ENCODE measurements at regions not wholly inside any gene's neighbourhood (a gene's known extent, or its start where the extent isn't known, plus 50 kb on each side); places are given as distances from the start of the nearest gene placed in this dataset.
"Not testable (repeated sequence)": the region's sequence is repeated elsewhere in the genome, so short reads cannot be mapped to it uniquely, and the experiment has no call there.

DNA sequence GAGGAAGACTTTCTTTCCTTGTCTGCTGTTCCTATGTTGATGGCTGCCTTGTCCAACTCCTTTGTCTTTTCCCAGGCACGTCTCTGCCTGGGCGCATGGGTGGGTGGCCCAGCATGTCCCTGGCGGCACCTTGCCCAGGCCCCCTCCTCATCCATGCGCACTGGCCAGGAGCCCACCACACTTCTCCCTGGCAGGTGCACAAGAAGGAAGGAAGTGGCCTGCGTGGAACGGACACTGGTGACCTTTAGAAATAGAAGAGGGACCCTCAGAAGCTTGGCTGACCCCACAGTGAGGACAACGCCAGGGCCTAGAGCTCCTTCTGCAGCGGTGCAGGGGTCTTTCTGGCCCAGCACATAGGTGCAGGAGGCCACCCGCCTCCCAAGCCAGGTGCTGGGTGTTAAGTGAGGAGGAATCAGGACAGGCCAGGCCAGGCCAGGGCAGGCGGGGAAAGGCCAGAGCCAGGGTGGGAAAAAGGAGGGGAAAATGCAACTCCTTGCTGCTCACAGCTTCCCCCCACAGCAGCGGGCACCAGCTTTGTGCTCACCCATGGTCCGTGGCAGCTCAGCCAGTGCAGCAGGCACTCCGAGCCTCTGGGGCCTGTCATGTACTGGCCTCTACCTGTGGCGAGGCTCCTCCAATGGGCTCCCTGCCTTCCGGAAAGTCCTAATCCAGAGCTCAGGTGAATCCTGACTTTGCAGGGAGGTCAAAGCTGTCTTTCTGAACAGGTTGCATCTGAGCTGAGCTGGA is 104.0 kb downstream of the SOX1 start:
- DNase-seq (ENCODE audit: missing footprints) (no peak), ATAC-seq (no peak)
- intact Hi-C loops (cut with DNase I), result no loop called here

DNA sequence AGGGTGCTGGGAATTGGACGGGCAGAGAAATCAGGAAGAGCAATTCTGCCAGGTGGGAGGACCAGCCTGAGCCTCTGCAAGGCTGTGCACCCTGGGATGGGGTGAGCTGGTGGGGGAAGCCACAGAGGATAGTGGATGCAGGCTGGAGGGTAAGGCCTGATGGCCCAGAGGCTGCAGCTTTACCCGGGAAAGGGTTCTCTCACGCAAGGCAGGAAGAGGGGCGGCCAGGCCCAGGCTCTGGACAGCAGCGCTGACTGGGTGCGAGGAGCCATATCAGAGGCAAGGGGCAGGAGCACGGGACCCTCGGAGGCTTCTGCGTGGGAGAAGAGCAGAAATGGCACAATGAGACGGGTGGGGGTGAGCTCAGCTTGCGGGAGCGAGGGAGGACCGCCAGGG is 104.6 kb downstream of the SOX1 start:
- ATAC-seq (no peak), DNase-seq (ENCODE audit: missing footprints) (no peak)
- intact Hi-C loops (cut with DNase I), result no loop called here

GRCh38 chr13:112172017-112172416 is 105.1 kb downstream of the SOX1 start:
- DNase-seq (ENCODE audit: missing footprints) (no peak), ATAC-seq (no peak)
- intact Hi-C loops (cut with DNase I), result no loop called here

DNA sequence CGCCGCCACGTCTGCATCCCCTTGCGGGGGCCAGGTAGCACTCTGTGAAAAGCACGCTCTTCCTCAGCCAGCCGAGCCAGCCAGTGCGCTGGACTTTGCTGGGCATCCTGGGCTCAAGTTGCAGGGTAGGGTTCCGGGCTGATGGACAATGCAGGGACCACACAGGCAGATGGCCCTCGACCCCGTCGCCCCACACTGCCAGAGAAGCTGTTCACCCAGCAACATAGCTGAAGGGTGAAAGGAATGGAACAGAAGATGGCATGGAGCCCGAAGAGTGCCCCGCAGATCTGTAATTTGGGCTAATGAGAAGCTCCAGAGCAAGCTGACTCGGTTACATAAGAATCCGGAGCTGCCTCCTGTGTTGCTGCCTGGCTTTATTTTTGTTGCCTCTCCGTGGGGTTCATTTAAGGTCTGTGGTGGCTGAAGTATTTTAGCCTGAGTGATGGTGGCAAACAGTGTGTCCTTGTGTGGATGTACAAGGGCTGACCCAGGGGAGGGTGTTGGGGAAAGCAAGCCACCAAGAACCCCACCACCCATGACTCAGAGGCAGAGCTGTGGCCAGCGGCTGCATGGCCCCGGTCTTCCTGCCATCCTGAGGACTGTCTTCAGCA is 105.8 kb downstream of the SOX1 start:
- intact Hi-C loops (cut with DNase I), result no loop called here
- DNase-seq (ENCODE audit: missing footprints) (no peak), ATAC-seq (peak; percentile 51)

- intact Hi-C loops (cut with DNase I), result no loop called here
- ATAC-seq (no peak), DNase-seq (ENCODE audit: missing footprints) (no peak)
Measured at GRCh38 chr13:112174476-112175110, 107.6 kb downstream of the SOX1 start.

GRCh38 chr13:112175162-112176075 is 108.5 kb downstream of the SOX1 start:
- no peak for ATAC-seq
- DNase-seq (ENCODE audit: missing footprints), result no peak
- intact Hi-C loops (cut with DNase I), result no loop called here

DNA sequence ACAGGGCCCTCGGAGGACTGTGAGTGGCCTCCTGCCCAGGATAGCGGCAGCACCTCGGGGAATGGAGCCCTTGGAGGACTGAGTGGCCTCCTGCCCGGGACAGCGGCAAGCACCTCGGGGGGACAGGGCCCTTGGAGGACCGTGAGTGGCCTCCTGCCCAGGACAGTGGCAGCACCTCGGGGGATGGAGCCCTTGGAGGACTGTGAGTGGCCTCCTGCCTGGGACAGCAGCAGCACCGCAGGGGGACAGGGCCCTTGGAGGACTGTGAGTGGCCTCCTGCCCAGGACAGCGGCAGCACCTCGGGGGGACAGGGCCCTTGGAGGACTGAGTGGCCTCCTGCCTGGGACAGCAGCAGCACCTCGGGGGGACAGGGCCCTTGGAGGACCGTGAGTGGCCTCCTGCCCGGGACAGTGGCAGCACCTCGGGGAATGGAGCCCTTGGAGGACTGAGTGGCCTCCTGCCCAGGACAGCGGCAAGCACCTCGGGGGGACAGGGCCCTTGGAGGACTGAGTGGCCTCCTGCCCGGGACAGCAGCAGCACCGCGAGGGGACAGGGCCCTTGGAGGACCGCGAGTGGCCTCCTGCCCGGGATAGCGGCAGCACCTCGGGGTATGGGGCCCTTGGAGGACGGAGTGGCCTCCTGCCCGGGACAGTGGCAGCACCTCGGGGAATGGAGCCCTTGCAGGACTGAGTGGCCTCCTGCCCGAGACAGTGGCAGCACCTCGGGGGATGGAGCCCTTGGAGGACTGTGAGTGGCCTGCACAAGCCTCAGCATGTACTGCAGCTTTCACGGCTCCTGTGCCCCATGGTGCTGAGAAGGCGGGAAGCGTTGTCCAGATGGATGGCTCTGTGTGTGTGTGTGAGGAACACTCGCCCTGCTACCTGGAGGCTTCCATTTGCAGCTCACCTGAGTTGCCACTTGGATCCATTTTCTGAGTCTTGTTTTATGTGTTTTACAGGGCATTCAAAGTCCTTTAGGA is 109.5 kb downstream of the SOX1 start:
- ATAC-seq; intact Hi-C loops (cut with DNase I); DNase-seq (ENCODE audit: missing footprints): not testable (repeated sequence)

DNA sequence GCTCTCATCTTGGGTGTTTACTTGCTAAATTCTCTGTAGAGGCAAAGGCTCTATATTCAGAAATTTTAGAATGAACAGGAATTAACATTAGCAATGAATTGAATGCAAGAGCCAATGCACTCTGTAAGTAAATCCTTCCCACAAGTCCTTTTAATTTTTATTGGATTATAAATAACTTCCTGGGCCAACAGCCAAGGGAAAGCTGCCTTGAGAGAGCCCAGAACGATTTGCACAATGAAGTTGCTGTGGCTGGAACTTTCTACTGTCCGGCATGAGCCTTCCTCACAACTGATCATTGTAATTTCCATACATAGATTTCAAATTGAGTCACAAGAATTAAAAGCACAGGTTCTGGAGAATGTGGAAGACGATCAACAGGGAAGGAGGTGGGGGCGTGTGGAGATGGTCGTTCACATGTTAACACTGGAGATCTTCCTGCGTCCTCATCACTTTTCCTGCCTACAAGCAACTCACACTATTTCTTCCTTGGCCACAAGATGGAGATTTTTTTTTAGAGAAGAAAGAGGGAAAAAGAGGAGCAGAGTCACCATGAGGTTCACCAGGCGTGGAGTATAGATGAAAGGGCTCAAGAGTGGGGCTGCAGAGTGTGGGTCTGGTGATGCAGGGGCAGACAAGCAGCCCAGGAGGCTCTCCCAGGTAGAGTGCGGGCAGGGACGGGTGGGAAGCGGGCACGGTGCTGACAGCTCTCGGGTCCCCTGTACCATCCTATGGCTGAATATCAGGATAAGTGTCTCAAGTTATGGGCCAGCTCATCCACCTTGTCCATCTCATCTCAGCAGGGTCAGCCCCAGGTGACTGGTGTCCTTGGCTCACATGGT is 110.7 kb downstream of the SOX1 start:
- ATAC-seq (peak; percentile 53), DNase-seq (ENCODE audit: missing footprints) (no peak)
- intact Hi-C loops (cut with DNase I), result no loop called here

GRCh38 chr13:112178769-112179168 is 111.8 kb downstream of the SOX1 start:
- ATAC-seq, result no peak
- DNase-seq (ENCODE audit: missing footprints), result no peak
- intact Hi-C loops (cut with DNase I), result no loop called here

DNA sequence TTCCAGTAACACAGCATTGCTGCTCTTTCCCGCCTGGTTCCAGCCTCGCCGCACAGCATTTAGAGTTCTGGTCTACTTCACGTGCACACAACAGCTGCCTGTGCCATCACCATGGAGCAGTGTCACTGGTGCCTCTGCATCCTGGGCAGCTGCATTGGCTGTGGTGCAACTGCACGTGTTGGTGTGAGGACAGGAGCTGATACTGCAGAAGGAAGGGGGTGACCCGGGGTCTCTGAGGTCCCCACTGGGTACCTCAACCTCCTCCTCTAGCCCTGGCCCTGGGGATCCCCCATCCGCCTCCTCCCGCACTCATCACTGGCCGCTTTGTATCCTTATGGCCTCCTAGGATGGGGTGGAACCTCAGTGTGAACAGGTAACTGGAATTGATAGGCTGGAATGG is 112.5 kb downstream of the SOX1 start:
- ATAC-seq, result no peak
- no peak for DNase-seq (ENCODE audit: missing footprints)
- intact Hi-C loops (cut with DNase I), result no loop called here

GRCh38 chr13:112179995-112180394 is 113.0 kb downstream of the SOX1 start:
- ATAC-seq, result no peak
- no peak for DNase-seq (ENCODE audit: missing footprints)
- intact Hi-C loops (cut with DNase I), result no loop called here

DNA sequence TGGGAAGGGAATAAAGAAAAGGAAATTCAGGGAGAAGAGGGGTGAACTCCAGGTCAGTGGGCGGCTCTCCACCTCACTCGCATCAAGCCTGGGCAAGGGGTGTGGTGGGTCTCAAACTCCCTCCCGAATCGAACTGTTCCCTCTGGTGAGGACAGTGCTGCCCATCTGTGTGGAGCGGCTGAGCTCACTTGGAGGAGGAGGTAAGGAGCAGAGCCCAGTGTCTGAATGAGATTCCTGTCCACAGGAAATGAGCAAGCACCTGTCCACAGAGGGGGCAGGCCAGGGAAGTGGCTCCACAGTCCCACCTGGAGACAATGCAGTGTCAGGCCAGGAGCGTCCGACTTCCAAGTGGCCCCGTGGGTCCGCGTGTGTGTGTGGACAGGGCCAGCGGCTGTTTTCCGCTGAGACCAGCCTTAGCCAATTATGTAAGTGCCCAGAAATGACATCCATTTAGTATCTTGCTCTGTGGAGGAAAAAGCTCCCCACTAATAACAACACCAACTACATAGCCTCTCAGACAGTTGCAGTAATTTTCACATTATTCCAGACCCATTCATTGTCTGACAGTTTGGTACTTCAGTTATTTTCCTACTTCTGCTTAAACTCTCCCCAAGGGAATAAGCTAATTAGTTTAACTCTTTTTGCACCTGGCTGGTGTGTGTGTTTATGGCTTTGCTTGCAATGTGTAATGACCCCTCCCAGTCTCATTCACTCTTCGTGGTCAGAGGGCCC is 114.6 kb downstream of the SOX1 start:
- DNase-seq (ENCODE audit: missing footprints) (no peak), ATAC-seq (no peak)
- intact Hi-C loops (cut with DNase I), result no loop called here

- ATAC-seq, result no peak
- DNase-seq (ENCODE audit: missing footprints), result no peak
- intact Hi-C loops (cut with DNase I), result no loop called here
Measured at GRCh38 chr13:112182251-112182650, 115.3 kb downstream of the SOX1 start.

GRCh38 chr13:112182846-112183531 is 116.0 kb downstream of the SOX1 start:
- no peak for ATAC-seq
- intact Hi-C loops (cut with DNase I), result no loop called here
- DNase-seq (ENCODE audit: missing footprints), result no peak

DNA sequence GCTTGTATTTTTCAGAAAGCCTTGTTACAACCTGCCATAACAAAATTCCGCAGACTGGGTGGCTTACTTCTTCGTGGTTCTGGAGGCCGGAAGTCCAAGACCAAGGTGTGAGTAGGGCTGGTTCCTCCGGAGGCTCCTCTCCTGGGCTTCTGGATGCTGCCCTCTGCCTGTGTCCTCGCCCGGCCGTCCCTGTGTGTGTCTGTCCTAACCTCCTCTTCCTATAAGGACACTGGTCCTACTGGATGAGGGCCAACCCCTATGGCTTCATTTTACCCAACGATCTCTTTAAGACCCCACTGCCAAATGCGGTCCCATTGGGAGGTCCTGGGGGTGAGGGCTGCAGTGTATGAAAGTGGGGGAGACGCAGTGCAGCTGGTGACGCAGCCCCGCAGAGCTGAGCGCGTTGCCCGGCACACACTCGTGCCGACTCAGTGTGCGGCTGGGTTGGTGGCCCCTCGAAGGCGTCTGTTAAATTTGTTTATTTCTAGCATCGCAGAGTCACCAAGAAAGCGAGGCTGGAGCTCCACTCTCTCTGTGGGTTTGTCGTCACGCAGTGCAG is 116.7 kb downstream of the SOX1 start:
- intact Hi-C loops (cut with DNase I), result no loop called here
- ATAC-seq, result no peak

DNA sequence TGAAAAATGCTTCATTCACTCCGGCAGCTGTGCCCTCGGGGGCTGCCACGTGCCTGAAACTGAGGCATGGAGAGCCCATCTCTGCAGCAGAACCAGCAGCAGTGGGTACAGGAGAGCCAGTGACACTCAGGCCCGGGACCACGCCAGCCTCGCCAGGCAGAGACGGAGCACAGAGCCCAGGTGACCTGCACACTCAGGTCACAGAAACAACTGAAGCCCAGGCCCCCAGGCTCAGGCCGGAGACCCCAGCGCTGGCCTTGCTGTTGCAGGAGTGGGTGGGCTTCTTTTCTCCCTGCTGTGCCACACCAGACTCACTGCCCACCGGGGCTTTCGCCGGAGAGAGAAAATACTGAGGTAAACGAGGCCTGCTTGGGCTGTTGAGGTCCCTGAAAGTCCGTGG is 117.3 kb downstream of the SOX1 start:
- no peak for DNase-seq (ENCODE audit: missing footprints)
- no peak for ATAC-seq
- intact Hi-C loops (cut with DNase I), result no loop called here

More for the DNA sequence above, 116.7 kb downstream of the SOX1 start:
- DNase-seq (ENCODE audit: missing footprints), result no peak

Data from Right ventricle myocardium inferior (tissue), 1 donor.